Lung (tissue), 11 donors: ENCODE measurements at regions not wholly inside any gene's neighbourhood (a gene's known extent, or its start where the extent isn't known, plus 50 kb on each side); places are given as distances from the start of the nearest gene placed in this dataset.
A peak's percentile ranks its signal among the peaks of the same experiment; 100 is the strongest.
"Not testable (repeated sequence)": the region's sequence is repeated elsewhere in the genome, so short reads cannot be mapped to it uniquely, and the experiment has no call there.

Experiments used
- ATAC-seq: fragments of 200-7000 bp; cut with Tn5 transposase; one replicate; pipeline ENCODE4 v1.9.1; 2020; ENCODE audit warnings: moderate number of reproducible peaks; ENCODE audit not compliant: insufficient read depth, low FRiP score
- DNase-seq, 3 donors: peaks; one replicate each; pipeline ENCODE4 v3.0.0-alpha.2; 2013 to 2017
- H3K27ac ChIP-seq, 2 donors: one replicate each; pipeline ENCODE4 v1.5.1; 2013; ENCODE audit warnings: mild to moderate bottlenecking in 2 of 2, moderate library complexity in 2 of 2, control low read depth in 1 of 2, inconsistent platforms in 1 of 2, low read depth in 1 of 2, low read length in 1 of 2
- H3K27me3 ChIP-seq, 3 donors: one replicate each; pipeline ENCODE4 v1.5.1; 2013; ENCODE audit warnings: low read length in 2 of 3; ENCODE audit not compliant: control insufficient read depth in 3 of 3, insufficient read depth in 3 of 3
- H3K36me3 ChIP-seq, 4 donors: one replicate each; pipeline ENCODE4 v1.5.1; 2013; ENCODE audit warnings: low read length in 4 of 4, mild to moderate bottlenecking in 1 of 4, moderate library complexity in 1 of 4; ENCODE audit not compliant: control insufficient read depth in 4 of 4, insufficient read depth in 4 of 4
- H3K4me1 ChIP-seq, 5 donors: one replicate each; pipeline ENCODE4 v1.5.1; 2013; ENCODE audit warnings: low read length in 5 of 5, mild to moderate bottlenecking in 2 of 5, moderate library complexity in 1 of 5; ENCODE audit not compliant: control insufficient read depth in 5 of 5, insufficient read depth in 5 of 5
- H3K4me3 ChIP-seq: one replicate; pipeline ENCODE4 v1.5.1; 2013; ENCODE audit warnings: mild to moderate bottlenecking, control low read depth, moderate library complexity
- H3K9ac ChIP-seq, 2 donors: one replicate each; pipeline ENCODE4 v1.5.1; 2013; ENCODE audit warnings: low read length in 2 of 2, control low read depth in 1 of 2; ENCODE audit not compliant: insufficient read depth in 1 of 2
- H3K9me3 ChIP-seq, 4 donors: one replicate each; pipeline ENCODE4 v1.5.1; 2013; ENCODE audit warnings: low read length in 3 of 4, mild to moderate bottlenecking in 1 of 4, moderate library complexity in 1 of 4; ENCODE audit not compliant: control insufficient read depth in 4 of 4, insufficient read depth in 3 of 4
- CTCF ChIP-seq: IDR thresholded peaks from 2 replicates; pipeline ENCODE4 v1.5.1; 2012; ENCODE audit warnings: mild to moderate bottlenecking; ENCODE audit errors: control extremely low read depth, extremely low read depth
- WGBS, 2 donors: extraction: QIAGEN DNeasy Blood & Tissue Kit; methylation state at CpG; one replicate each; pipeline ENCODE4 v1.1.7; 2013; 5-methylcytosine and 5-hydroxymethylcytosine counted together
- donor health status: control.
- donor health status: control.
- donor health status: Bipolar disorder and iron deficiency.
- donor health status: healthy.
- donor health status: DM: yes; HTN: yes; CAD: no.

GRCh38 chr2:185578322-185578721, 160.3 kb upstream of the FSIP2 start:
- Histone ChIP-seq H3K9ac (no peak overlapping the region), H3K9me3 (peaks cover 0 to 4% (median 0%) of the 10 kb centered on the region in 4 donors), H3K27me3 (no peaks in the 10 kb centered on the region), H3K4me1 (no peaks in the 10 kb centered on the region), H3K27ac (no peak overlapping the region), H3K4me3 (no peak overlapping the region), H3K36me3 (no peaks in the 10 kb centered on the region)
- 78 to 86% methylated on average over 3 of the region's 3 CpGs for WGBS, 2 donors
- ATAC-seq (no peak), DNase-seq (peak in 1 of 3 donors; percentile 4)
- TF ChIP-seq CTCF: no peak

GRCh38 chr2:185583058-185583816, 155.4 kb upstream of the FSIP2 start:
- Histone ChIP-seq H3K27me3 (no peaks in the 10 kb centered on the region), H3K27ac (no peak overlapping the region), H3K9ac (no peak overlapping the region), H3K36me3 (no peaks in the 10 kb centered on the region), H3K4me3 (no peak overlapping the region), H3K4me1 (no peaks in the 10 kb centered on the region), H3K9me3 (peaks cover 0 to 10% (median 0%) of the 10 kb centered on the region in 4 donors)
- WGBS, 2 donors: 82 to 98% methylated on average over 2 of the region's 2 CpGs
- ATAC-seq (no peak), DNase-seq (peak in 1 of 3 donors; percentile 3)
- TF ChIP-seq CTCF: no peak

- not testable (repeated sequence) for H3K4me1 ChIP-seq, H3K4me3 ChIP-seq, H3K9ac ChIP-seq, ATAC-seq, H3K27me3 ChIP-seq, DNase-seq, H3K36me3 ChIP-seq, H3K27ac ChIP-seq
- WGBS, 2 donors: 92 to 94% methylated on average over 5 of the region's 5 CpGs
- peaks cover 0 to 10% (median 0%) of the 10 kb centered on the region in 4 donors for H3K9me3 ChIP-seq
Observed at GRCh38 chr2:185585165-185585564, 153.4 kb upstream of the FSIP2 start.

GRCh38 chr2:185591276-185591675, 147.3 kb upstream of the FSIP2 start:
- not testable (repeated sequence) for H3K9me3 ChIP-seq, H3K4me1 ChIP-seq, DNase-seq, H3K4me3 ChIP-seq, H3K27me3 ChIP-seq, H3K9ac ChIP-seq, ATAC-seq, H3K36me3 ChIP-seq, H3K27ac ChIP-seq
- WGBS, 2 donors: 88 to 89% methylated on average over 12 to 14 of the region's 14 CpGs
